ENCODE measurements at regions not wholly inside any gene's neighbourhood (a gene's known extent, or its start where the extent isn't known, plus 50 kb on each side); places are given as distances from the start of the nearest gene placed in this dataset.

DNA sequence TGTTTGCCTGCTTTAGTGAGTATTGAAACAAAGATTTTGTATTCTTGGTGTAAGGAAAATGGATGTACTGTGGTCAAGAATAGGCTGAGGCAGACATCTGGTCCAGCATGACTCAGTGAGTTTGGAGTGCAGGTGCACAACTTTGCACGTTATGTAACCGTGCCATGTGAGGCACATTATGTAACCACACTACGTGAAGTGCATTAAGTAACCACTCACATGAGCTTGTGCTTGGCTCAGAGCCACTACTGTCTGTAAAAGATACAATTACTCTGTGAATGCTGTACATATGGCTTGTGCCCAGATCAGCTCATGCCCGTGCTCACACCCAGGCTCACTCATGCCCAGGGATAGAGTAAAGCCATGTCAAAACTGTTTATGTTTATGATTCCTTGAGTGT, 216.8 kb downstream of the CTH start:
- TF ChIP-seq FOXM1 (IDR thresholded peaks at IDR 0.05; ENCODE audit: borderline replicate concordance) (no peak), BHLHE40 (IDR thresholded peaks at IDR 0.05; ENCODE audit: borderline replicate concordance) (no peak), LEF1 (IDR thresholded peaks at IDR 0.05; ENCODE audit: borderline replicate concordance) (no peak), NFRKB (IDR thresholded peaks at IDR 0.05) (no peak), CTBP1 (IDR thresholded peaks at IDR 0.05; ENCODE audit: borderline replicate concordance) (no peak), HDGF (IDR thresholded peaks at IDR 0.05; ENCODE audit: borderline replicate concordance) (no peak), TARDBP (IDR thresholded peaks at IDR 0.05) (no peak), SUZ12 (IDR thresholded peaks at IDR 0.05) (no peak), ELF4 (IDR thresholded peaks at IDR 0.05) (no peak), SP1 (IDR thresholded peaks at IDR 0.05) (no peak), FOXA1 (IDR thresholded peaks at IDR 0.05) (no peak)
- TF ChIP-seq, protein P1, sequence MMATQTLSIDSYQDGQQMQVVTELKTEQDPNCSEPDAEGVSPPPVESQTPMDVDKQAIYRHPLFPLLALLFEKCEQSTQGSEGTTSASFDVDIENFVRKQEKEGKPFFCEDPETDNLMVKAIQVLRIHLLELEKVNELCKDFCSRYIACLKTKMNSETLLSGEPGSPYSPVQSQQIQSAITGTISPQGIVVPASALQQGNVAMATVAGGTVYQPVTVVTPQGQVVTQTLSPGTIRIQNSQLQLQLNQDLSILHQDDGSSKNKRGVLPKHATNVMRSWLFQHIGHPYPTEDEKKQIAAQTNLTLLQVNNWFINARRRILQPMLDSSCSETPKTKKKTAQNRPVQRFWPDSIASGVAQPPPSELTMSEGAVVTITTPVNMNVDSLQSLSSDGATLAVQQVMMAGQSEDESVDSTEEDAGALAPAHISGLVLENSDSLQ (IDR thresholded peaks at IDR 0.05), result no peak

All from HEK293T (cell line).